ENCODE measurements at regions not wholly inside any gene's neighbourhood (a gene's known extent, or its start where the extent isn't known, plus 50 kb on each side); places are given as distances from the start of the nearest gene placed in this dataset.

GRCh38 chr7:21261627-21262594 is 166.0 kb upstream of the SP4 start:
- Histone ChIP-seq H3K4me1 (ENCODE audit: insufficient read depth) (no peaks in the 10 kb centered on the region), H3K79me2 (no peaks in the 10 kb centered on the region), H4K20me1 (ENCODE audit: insufficient read depth, poor library complexity, severe bottlenecking) (no peaks in the 10 kb centered on the region), H3K9me2 (replicated peaks; ENCODE audit: insufficient read depth) (no peaks in the 10 kb centered on the region), H3K27ac (no peak overlapping the region), H2AFZ (no peak overlapping the region), H3K9me3 (ENCODE audit: low read depth) (no peaks in the 10 kb centered on the region), H3K4me3 (no peak overlapping the region), H3K27me3 (peaks cover 3% of the 10 kb centered on the region), H3K4me2 (no peak overlapping the region), H3K36me3 (replicated peaks; ENCODE audit: insufficient read depth, low read depth) (no peaks in the 10 kb centered on the region)
- TF ChIP-seq CTCF (IDR thresholded peaks at IDR 0.05; ENCODE audit: poor library complexity): peak; percentile 52
- TF ChIP-seq EZH2phosphoT487 (IDR thresholded peaks at IDR 0.05; ENCODE audit: low read depth, severe bottlenecking, unreplicated experiment): no peak
- no peak for TF ChIP-seq EZH2 (IDR thresholded peaks at IDR 0.05; ENCODE audit: borderline replicate concordance)
- 25% methylated on average over 9 of the region's 9 CpGs for WGBS (ENCODE audit: low lambda C conversion rate, missing lambda C conversion rate)
- DNase-seq (ENCODE audit: low spot score): peak; percentile 55

DNA sequence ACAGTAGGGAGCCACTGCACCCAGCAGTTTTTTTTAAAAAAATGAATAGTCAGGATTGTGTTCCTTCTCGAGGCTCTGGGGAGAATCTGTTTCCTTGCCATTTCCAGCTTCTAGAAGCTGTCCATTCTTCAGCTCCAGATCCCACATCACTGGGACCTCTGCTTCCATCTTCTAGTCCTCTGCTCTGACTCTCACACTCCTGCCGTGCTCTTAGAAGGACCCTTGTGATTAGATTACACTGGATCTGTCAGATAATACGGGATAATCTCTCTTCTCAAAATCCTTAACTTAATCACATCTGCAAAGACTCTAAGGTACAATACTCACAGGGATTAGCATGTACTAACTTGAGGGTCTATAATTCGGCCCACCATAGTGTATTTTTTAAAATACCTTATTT is 158.9 kb upstream of the SP4 start:
- H3K4me3 ChIP-seq: no peak overlapping the region
- no peak overlapping the region for H2AFZ ChIP-seq
- H3K36me3 ChIP-seq (replicated peaks; ENCODE audit: insufficient read depth, low read depth): no peaks in the 10 kb centered on the region
- no peaks in the 10 kb centered on the region for H3K9me2 ChIP-seq (replicated peaks; ENCODE audit: insufficient read depth)
- WGBS (ENCODE audit: low lambda C conversion rate, missing lambda C conversion rate): 80% methylated on average over 4 of the region's 4 CpGs
- no peaks in the 10 kb centered on the region for H3K79me2 ChIP-seq
- H3K27ac ChIP-seq: no peak overlapping the region
- H3K27me3 ChIP-seq: no peaks in the 10 kb centered on the region
- H3K9me3 ChIP-seq (ENCODE audit: low read depth): no peaks in the 10 kb centered on the region
- H3K4me1 ChIP-seq (ENCODE audit: insufficient read depth): no peaks in the 10 kb centered on the region
- no peak overlapping the region for H3K4me2 ChIP-seq
- no peak for TF ChIP-seq EZH2phosphoT487 (IDR thresholded peaks at IDR 0.05; ENCODE audit: low read depth, severe bottlenecking, unreplicated experiment)
- no peak for TF ChIP-seq EZH2 (IDR thresholded peaks at IDR 0.05; ENCODE audit: borderline replicate concordance)
- TF ChIP-seq CTCF (IDR thresholded peaks at IDR 0.05; ENCODE audit: poor library complexity): no peak
- DNase-seq (ENCODE audit: low spot score): no peak
- no peaks in the 10 kb centered on the region for H4K20me1 ChIP-seq (ENCODE audit: insufficient read depth, poor library complexity, severe bottlenecking)

DNA sequence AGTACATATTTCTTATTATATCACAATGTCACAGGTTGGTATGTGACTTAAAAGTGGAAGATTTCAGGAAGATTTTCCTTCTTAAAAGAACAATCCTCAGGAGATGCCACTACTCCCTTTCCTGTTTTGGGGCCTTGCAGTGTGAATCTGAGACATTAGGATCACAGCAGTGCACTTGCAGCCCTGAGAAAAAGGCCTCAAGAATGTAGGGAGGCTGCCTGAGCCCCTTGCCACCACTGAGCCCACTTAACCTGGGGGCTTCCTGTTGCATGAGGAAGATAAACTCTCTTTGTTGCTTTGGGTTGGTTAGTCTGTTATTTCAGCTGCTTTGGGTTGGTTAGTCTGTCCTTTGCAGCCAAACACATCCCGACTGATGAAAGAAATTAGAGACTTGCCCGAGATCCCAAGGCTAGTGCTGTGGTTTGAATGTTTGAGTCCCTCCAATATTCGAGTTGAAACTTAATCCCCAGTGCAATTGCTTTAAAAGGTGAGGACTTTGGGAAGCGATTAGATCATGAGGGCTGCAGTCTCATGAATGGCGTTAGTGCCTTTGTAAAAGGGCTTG is 151.3 kb upstream of the SP4 start:
- Histone ChIP-seq H3K27me3 (no peaks in the 10 kb centered on the region), H3K79me2 (no peaks in the 10 kb centered on the region), H2AFZ (no peak overlapping the region), H3K9me2 (replicated peaks; ENCODE audit: insufficient read depth) (no peaks in the 10 kb centered on the region), H3K4me1 (ENCODE audit: insufficient read depth) (no peaks in the 10 kb centered on the region), H4K20me1 (ENCODE audit: insufficient read depth, poor library complexity, severe bottlenecking) (no peaks in the 10 kb centered on the region), H3K4me3 (no peak overlapping the region), H3K27ac (no peak overlapping the region), H3K4me2 (no peak overlapping the region), H3K36me3 (replicated peaks; ENCODE audit: insufficient read depth, low read depth) (no peaks in the 10 kb centered on the region), H3K9me3 (ENCODE audit: low read depth) (no peaks in the 10 kb centered on the region)
- 60% methylated on average over 5 of the region's 5 CpGs for WGBS (ENCODE audit: low lambda C conversion rate, missing lambda C conversion rate)
- no peak for DNase-seq (ENCODE audit: low spot score)
- TF ChIP-seq CTCF (IDR thresholded peaks at IDR 0.05; ENCODE audit: poor library complexity) (no peak), EZH2phosphoT487 (IDR thresholded peaks at IDR 0.05; ENCODE audit: low read depth, severe bottlenecking, unreplicated experiment) (no peak), EZH2 (IDR thresholded peaks at IDR 0.05; ENCODE audit: borderline replicate concordance) (no peak)
